Adrenal gland (tissue), 9 donors: ENCODE measurements at regions not wholly inside any gene's neighbourhood (a gene's known extent, or its start where the extent isn't known, plus 50 kb on each side); places are given as distances from the start of the nearest gene placed in this dataset.

Experiments
- DNase-seq, 7 donors: peaks; one replicate each; pipeline ENCODE4 v3.0.0-alpha.2; 2019 to 2020
- H3K27ac ChIP-seq, 5 donors: fragments of 200-600 bp; sonication (generic) in 4 of 5; 1 replicate in 3 of 5; 2 replicates in 2 of 5; pipeline versions ENCODE4 v1.5.1 to v1.8.0; 2016 to 2020; ENCODE audit warnings: mild to moderate bottlenecking in 1 of 5
- H3K27me3 ChIP-seq: fragments of 200-600 bp; 2 replicates; pipeline ENCODE4 v1.8.0; 2021
- H3K36me3 ChIP-seq, 2 donors: fragments of 200-600 bp; replicated peaks in 1 of 2; 1 replicate in 1 of 2; 2 replicates in 1 of 2; pipeline versions ENCODE4 v1.5.1 to v1.8.0; 2018 to 2022
- H3K4me1 ChIP-seq, 2 donors: fragments of 200-600 bp; replicated peaks in 1 of 2; 1 replicate in 1 of 2; 2 replicates in 1 of 2; pipeline versions ENCODE4 v1.5.1 to v1.8.0; 2018 to 2021
- H3K4me3 ChIP-seq, 4 donors: fragments of 200-600 bp; sonication (generic) in 3 of 4; one replicate each; pipeline ENCODE4 v1.5.1; 2016 to 2018
- H3K9me3 ChIP-seq, 3 donors: fragments of 200-600 bp; sonication (generic) in 1 of 3; replicated peaks in 1 of 3; 1 replicate in 2 of 3; 2 replicates in 1 of 3; pipeline versions ENCODE4 v1.5.1 to v1.8.0; 2016 to 2021
- CTCF ChIP-seq, 6 experiments: fragments of 450-650 bp in 4 of 6; fragments of 200-600 bp in 2 of 6; sonication (generic) in 1 of 6; IDR thresholded peaks; 1 replicate in 5 of 6; 2 replicates in 1 of 6; pipeline versions ENCODE4 v1.5.1 to v1.8.0; 2016 to 2021; ENCODE audit warnings: antibody characterized with exemption in 6 of 6, mild to moderate bottlenecking in 2 of 6, moderate library complexity in 1 of 6
- POLR2A ChIP-seq, 2 donors: fragments of 450-650 bp; IDR thresholded peaks; one replicate each; pipeline ENCODE4 v1.6.1; 2017; ENCODE audit warnings: antibody characterized with exemption in 2 of 2, mild to moderate bottlenecking in 2 of 2, moderate library complexity in 1 of 2
- WGBS, 4 donors: extraction: QIAGEN DNeasy Blood & Tissue Kit in 2 of 4; methylation state at CpG; one replicate each; pipeline versions ENCODE4 v1.1.5 to v1.1.7; 2013 to 2017; 5-methylcytosine and 5-hydroxymethylcytosine counted together
- intact Hi-C, 2 donors: fragments of 100-400 bp; cut with DNase I; formaldehyde crosslinking; loops; one replicate each; pipeline versions ENCODE4 v1.14.1 to v1.15.0; 2022 to 2023
- donor health status: healthy with polysubstance abuse.
- donor health status: Bipolar disorder and iron deficiency.
- donor health status: DM: yes; HTN: yes; CAD: no.
- donor health status: DM: no; HTN: no; CAD: no.
- donor health status: DM: no; HTN: no; CAD: no.

GRCh38 chr9:85404911-85405565, 336.7 kb downstream of the AGTPBP1 start:
- Histone ChIP-seq H3K4me1 (no peaks in the 10 kb centered on the region), H3K9me3 (no peaks in the 10 kb centered on the region), H3K27ac (no peak overlapping the region), H3K27me3 (peaks cover 7% of the 10 kb centered on the region), H3K36me3 (no peaks in the 10 kb centered on the region), H3K4me3 (no peak overlapping the region)
- intact Hi-C loops = no loop called here
- TF ChIP-seq CTCF (IDR thresholded peaks at IDR 0.05) (no peak), POLR2A (IDR thresholded peaks at IDR 0.05) (no peak)
- 62 to 94% (median 89%) methylated on average over 3 of the region's 3 CpGs for WGBS, 4 donors
- no peak for DNase-seq

GRCh38 chr9:85402551-85402950, 339.2 kb downstream of the AGTPBP1 start:
- Histone ChIP-seq H3K27ac (no peak overlapping the region), H3K36me3 (no peaks in the 10 kb centered on the region), H3K4me3 (no peak overlapping the region), H3K27me3 (peaks cover 7% of the 10 kb centered on the region), H3K4me1 (no peaks in the 10 kb centered on the region), H3K9me3 (no peaks in the 10 kb centered on the region)
- intact Hi-C loops = no loop called here
- WGBS, 4 donors = 74 to 85% (median 78%) methylated on average over 5 of the region's 5 CpGs
- DNase-seq = no peak
- TF ChIP-seq CTCF (IDR thresholded peaks at IDR 0.05) (no peak), POLR2A (IDR thresholded peaks at IDR 0.05) (no peak)

GRCh38 chr9:85401998-85402397, 339.8 kb downstream of the AGTPBP1 start:
- intact Hi-C loops = no loop called here

GRCh38 chr9:85397005-85397404, 344.7 kb downstream of the AGTPBP1 start:
- Histone ChIP-seq H3K9me3 (no peaks in the 10 kb centered on the region), H3K4me1 (no peaks in the 10 kb centered on the region), H3K27ac (no peak overlapping the region), H3K4me3 (no peak overlapping the region), H3K36me3 (no peaks in the 10 kb centered on the region), H3K27me3 (peaks cover 7% of the 10 kb centered on the region)
- intact Hi-C loops = no loop called here
- no peak for DNase-seq
- WGBS, 4 donors = 81 to 87% (median 83%) methylated on average over 6 of the region's 6 CpGs
- TF ChIP-seq CTCF (IDR thresholded peaks at IDR 0.05) (no peak), POLR2A (IDR thresholded peaks at IDR 0.05) (no peak)

More at GRCh38 chr9:85401998-85402397, 339.8 kb downstream of the AGTPBP1 start:
- H3K4me3 ChIP-seq = no peak overlapping the region
- no peaks in the 10 kb centered on the region for H3K9me3 ChIP-seq
- H3K4me1 ChIP-seq = no peaks in the 10 kb centered on the region
- WGBS, 4 donors = 44 to 67% (median 47%) methylated on average over 1 of the region's 1 CpG
- H3K36me3 ChIP-seq = no peaks in the 10 kb centered on the region
- no peak for DNase-seq
- peaks cover 7% of the 10 kb centered on the region for H3K27me3 ChIP-seq
- no peak overlapping the region for H3K27ac ChIP-seq
- TF ChIP-seq CTCF (IDR thresholded peaks at IDR 0.05) (no peak), POLR2A (IDR thresholded peaks at IDR 0.05) (no peak)
